Psoas muscle (tissue), 7 donors: ENCODE measurements at regions not wholly inside any gene's neighbourhood (a gene's known extent, or its start where the extent isn't known, plus 50 kb on each side); places are given as distances from the start of the nearest gene placed in this dataset.

Source experiments
- ATAC-seq, 4 donors: fragments of 200-7000 bp; cut with Tn5 transposase; one replicate each; pipeline ENCODE4 v1.9.1; 2020; ENCODE audit warnings: moderate library complexity in 3 of 4, mild to moderate bottlenecking in 2 of 4
- DNase-seq, 2 donors: peaks; one replicate each; pipeline ENCODE4 v3.0.0-alpha.2; 2020
- H3K27ac ChIP-seq: fragments of 200-600 bp; one replicate; pipeline ENCODE4 v1.8.0; 2022
- H3K27me3 ChIP-seq, 3 donors: fragments of 200-600 bp in 1 of 3; one replicate each; pipeline versions ENCODE4 v1.6.1 to v1.8.0; 2013 to 2022; ENCODE audit warnings: low read length in 2 of 3, mild to moderate bottlenecking in 2 of 3, moderate library complexity in 1 of 3; ENCODE audit not compliant: insufficient read depth in 3 of 3
- H3K36me3 ChIP-seq, 2 donors: fragments of 200-600 bp in 1 of 2; one replicate each; pipeline versions ENCODE4 v1.6.1 to v1.8.0; 2013 to 2022; ENCODE audit warnings: low read depth in 1 of 2, mild to moderate bottlenecking in 1 of 2, moderate library complexity in 1 of 2; ENCODE audit not compliant: insufficient read depth in 1 of 2
- H3K4me1 ChIP-seq: fragments of 200-600 bp; one replicate; pipeline ENCODE4 v1.8.0; 2022
- H3K4me3 ChIP-seq: fragments of 200-600 bp; one replicate; pipeline ENCODE4 v1.8.0; 2022; ENCODE audit warnings: mild to moderate bottlenecking
- H3K9me3 ChIP-seq: fragments of 200-600 bp; one replicate; pipeline ENCODE4 v1.8.0; 2022
- WGBS, 3 donors: extraction: QIAGEN DNeasy Blood & Tissue Kit; methylation state at CpG; one replicate each; pipeline versions ENCODE4 v1.1.6 to v1.1.7; 2013; 5-methylcytosine and 5-hydroxymethylcytosine counted together
- intact Hi-C, 2 donors: fragments of 100-400 bp; cut with DNase I; formaldehyde crosslinking; loops; one replicate each; pipeline versions ENCODE4 v1.11.0 to v1.14.2; 2022
- TF ChIP-seq, protein P1 (sequence below): fragments of 200-600 bp; IDR thresholded peaks from one replicate; pipeline ENCODE4 v1.8.0; 2022; ENCODE audit warnings: antibody characterized with exemption
- donor health status: healthy with polysubstance abuse.
- donor health status: DM: no; HTN: no; CAD: no; lungs with moderate emphysema.
- donor health status: Bipolar disorder and iron deficiency.
- donor health status: healthy.
- donor health status: DM: yes; HTN: yes; CAD: no.
- donor health status: DM: no; HTN: no; CAD: no.
- donor health status: DM: yes; HTN: yes; CAD: no.

DNA sequence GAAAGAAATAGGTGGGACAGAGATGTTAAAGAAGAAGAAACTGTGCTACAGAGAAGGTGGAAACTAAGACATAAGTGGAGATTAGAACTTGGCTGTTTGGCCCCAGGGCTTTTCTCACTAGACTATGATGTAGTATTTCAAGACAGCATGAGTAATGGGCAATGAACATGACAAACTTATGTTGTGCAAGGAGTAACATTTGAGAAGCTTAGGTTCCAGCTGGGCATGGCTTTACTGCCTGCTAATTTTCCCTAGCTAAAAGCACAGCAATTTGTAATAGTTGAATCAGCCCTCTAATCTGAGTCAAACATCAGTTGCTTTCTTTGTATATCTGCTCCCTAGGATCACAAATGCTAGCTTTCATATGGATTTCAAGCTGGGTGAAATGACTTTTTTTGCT is 294.3 kb upstream of the BMP2 start:
- H3K4me1 ChIP-seq: no peaks in the 10 kb centered on the region
- no peak overlapping the region for H3K27ac ChIP-seq
- no peaks in the 10 kb centered on the region for H3K27me3 ChIP-seq
- TF ChIP-seq, protein P1, sequence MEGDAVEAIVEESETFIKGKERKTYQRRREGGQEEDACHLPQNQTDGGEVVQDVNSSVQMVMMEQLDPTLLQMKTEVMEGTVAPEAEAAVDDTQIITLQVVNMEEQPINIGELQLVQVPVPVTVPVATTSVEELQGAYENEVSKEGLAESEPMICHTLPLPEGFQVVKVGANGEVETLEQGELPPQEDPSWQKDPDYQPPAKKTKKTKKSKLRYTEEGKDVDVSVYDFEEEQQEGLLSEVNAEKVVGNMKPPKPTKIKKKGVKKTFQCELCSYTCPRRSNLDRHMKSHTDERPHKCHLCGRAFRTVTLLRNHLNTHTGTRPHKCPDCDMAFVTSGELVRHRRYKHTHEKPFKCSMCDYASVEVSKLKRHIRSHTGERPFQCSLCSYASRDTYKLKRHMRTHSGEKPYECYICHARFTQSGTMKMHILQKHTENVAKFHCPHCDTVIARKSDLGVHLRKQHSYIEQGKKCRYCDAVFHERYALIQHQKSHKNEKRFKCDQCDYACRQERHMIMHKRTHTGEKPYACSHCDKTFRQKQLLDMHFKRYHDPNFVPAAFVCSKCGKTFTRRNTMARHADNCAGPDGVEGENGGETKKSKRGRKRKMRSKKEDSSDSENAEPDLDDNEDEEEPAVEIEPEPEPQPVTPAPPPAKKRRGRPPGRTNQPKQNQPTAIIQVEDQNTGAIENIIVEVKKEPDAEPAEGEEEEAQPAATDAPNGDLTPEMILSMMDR: no peak
- no peaks in the 10 kb centered on the region for H3K36me3 ChIP-seq
- no peaks in the 10 kb centered on the region for H3K9me3 ChIP-seq
- intact Hi-C loops: no loop called here
- DNase-seq (no peak), ATAC-seq (peak in 2 of 4 donors; percentile 36 to 57)
- H3K4me3 ChIP-seq: no peak overlapping the region

DNA sequence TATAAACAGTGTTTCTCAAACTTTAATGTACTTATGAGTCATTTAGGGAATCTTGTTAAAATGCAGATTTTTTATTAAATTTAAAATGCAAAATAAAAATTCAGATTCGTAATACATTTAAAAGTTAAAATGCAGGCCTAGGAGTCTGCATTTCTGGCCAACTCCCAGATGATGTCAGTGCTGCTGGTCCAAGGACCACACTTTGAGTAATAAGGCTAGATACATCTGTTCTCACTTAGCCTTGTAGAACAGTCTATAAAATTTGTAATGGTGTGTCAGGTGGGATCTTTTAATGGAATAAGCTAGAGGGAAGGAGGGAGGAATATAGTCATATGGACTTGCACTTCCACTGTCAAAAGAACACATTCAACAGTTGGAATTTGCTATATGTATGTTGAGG is 295.6 kb upstream of the BMP2 start:
- DNase-seq (no peak), ATAC-seq (no peak)
- 83 to 89% (median 83%) methylated on average over 1 of the region's 1 CpG for WGBS, 3 donors
- Histone ChIP-seq H3K36me3 (no peaks in the 10 kb centered on the region), H3K4me3 (no peak overlapping the region), H3K4me1 (no peaks in the 10 kb centered on the region), H3K9me3 (no peaks in the 10 kb centered on the region), H3K27me3 (no peaks in the 10 kb centered on the region), H3K27ac (no peak overlapping the region)
- intact Hi-C loops: no loop called here
- TF ChIP-seq, protein P1: no peak

DNA sequence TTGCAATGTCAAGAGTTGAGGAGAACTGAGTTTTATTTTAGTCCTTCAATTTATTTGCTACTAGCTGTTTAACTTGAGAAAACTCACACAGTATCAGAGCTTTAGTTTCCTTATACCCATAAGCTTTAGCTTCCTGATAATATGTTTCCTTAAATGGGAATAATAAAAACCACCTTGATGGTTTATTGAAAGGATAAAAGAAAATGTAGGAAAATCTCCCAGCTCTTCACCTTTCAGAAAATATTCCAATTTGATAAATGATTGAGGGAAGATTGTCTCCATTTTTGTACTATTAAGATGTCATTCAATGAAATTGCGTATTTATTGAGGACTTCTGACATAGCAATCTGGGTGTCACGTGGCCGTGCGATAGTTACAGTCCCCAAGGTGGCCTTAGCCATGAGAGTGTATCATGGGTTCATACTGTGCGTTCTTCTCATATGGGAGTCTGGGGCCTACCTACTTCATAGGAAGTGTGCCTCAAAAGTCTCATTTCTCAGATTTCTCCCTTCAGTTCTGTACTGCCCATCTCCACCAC is 296.3 kb upstream of the BMP2 start:
- Histone ChIP-seq H3K9me3 (no peaks in the 10 kb centered on the region), H3K27ac (no peak overlapping the region), H3K27me3 (no peaks in the 10 kb centered on the region), H3K4me3 (no peak overlapping the region), H3K36me3 (no peaks in the 10 kb centered on the region), H3K4me1 (no peaks in the 10 kb centered on the region)
- no peak for DNase-seq
- TF ChIP-seq, protein P1: no peak
- ATAC-seq: no peak
- intact Hi-C loops: no loop called here
- 84 to 94% (median 93%) methylated on average over 5 of the region's 5 CpGs for WGBS, 3 donors

DNA sequence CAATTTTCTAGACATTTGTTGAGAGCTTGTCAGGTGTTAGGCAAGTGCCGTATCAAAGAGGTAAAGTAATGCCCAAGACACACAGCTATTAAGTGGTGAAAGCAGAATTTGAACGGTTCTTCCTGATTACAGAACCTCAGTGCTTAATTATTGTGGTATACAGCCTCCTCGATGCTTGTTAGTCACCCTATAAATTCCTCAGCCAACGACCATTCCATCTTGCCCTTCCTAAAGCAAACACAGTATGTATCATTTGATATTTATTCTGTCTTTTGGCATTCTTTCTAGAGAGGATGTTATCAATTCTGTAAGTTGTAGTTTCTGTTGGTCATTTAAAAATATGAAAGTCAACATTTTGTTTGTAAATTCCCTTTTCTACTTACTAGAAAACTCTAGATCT is 297.8 kb upstream of the BMP2 start:
- DNase-seq: no peak
- 57 to 58% (median 58%) methylated on average over 4 of the region's 4 CpGs for WGBS, 3 donors
- TF ChIP-seq, protein P1: no peak

DNA sequence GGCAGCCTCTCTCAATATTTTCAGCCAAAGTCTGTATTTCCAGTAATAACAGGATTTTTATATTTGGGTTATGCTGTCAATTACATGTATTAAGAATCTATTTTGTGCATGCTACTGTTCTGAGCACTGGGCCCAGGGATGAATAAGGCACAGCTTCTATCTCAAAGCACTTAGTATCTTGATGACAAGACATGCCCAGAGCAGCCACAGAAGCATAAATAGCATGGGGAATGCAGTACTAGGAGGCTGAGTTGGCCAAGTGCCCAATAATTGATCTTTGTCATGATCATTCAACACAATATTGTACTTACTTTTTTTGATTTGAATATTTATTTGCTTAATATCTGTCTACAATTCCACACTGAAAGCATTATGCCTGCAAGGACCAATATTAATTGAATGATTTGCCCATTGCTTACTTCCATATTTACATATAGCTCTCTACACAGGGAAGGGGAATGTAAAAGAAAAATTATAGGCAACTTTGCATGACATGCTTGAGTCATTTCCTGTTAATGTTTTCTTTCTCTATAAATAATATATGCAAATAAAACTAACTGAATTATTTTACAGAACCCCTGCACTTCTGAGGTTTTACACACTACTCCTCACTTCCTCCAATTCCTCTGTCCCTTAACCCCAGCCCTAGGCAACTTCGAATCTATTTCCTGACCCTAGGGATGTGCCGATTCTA is 298.9 kb upstream of the BMP2 start:
- no peak overlapping the region for H3K27ac ChIP-seq
- no peak overlapping the region for H3K4me3 ChIP-seq
- WGBS, 3 donors: 51 to 71% (median 55%) methylated on average over 2 of the region's 2 CpGs
- ATAC-seq (no peak), DNase-seq (no peak)
- no peaks in the 10 kb centered on the region for H3K4me1 ChIP-seq
- no peaks in the 10 kb centered on the region for H3K36me3 ChIP-seq
- no peaks in the 10 kb centered on the region for H3K9me3 ChIP-seq
- no peaks in the 10 kb centered on the region for H3K27me3 ChIP-seq
- intact Hi-C loops: no loop called here
- TF ChIP-seq, protein P1: no peak

More for the DNA sequence above, 297.8 kb upstream of the BMP2 start:
- Histone ChIP-seq H3K9me3 (no peaks in the 10 kb centered on the region), H3K36me3 (no peaks in the 10 kb centered on the region), H3K27ac (no peak overlapping the region), H3K4me1 (no peaks in the 10 kb centered on the region), H3K27me3 (no peaks in the 10 kb centered on the region), H3K4me3 (no peak overlapping the region)
- intact Hi-C loops: no loop called here
- ATAC-seq: no peak
